DMS53 (cell line): ENCODE measurements at regions not wholly inside any gene's neighbourhood (a gene's known extent, or its start where the extent isn't known, plus 50 kb on each side); places are given as distances from the start of the nearest gene placed in this dataset.
A peak's percentile ranks its signal among the peaks of the same experiment; 100 is the strongest.
"Not testable (repeated sequence)": the region's sequence is repeated elsewhere in the genome, so short reads cannot be mapped to it uniquely, and the experiment has no call there.

Experiments used
- DNase-seq: peaks from one replicate; lab custom pipeline; 2025; lab: John Stamatoyannopoulos, UW

- no peak for DNase-seq
These were observed 151.1 kb downstream of the TFPI2 start for GRCh38 chr7:93739424-93739823.

- DNase-seq = no peak
These were observed 152.6 kb downstream of the TFPI2 start for GRCh38 chr7:93737953-93738352.

GRCh38 chr7:93736668-93737369 is 153.7 kb downstream of the TFPI2 start:
- no peak for DNase-seq

- DNase-seq = no peak
These were observed 153.8 kb upstream of the CALCR start for GRCh38 chr7:93728292-93728691.

GRCh38 chr7:93725954-93726353 is 151.4 kb upstream of the CALCR start:
- no peak for DNase-seq

GRCh38 chr7:93723424-93724124 is 149.1 kb upstream of the CALCR start:
- no peak for DNase-seq

GRCh38 chr7:93720106-93720505 is 145.6 kb upstream of the CALCR start:
- peak; percentile 67 for DNase-seq

GRCh38 chr7:93719546-93719945 is 145.0 kb upstream of the CALCR start:
- peak; percentile 70 for DNase-seq

GRCh38 chr7:93717217-93717900 is 142.8 kb upstream of the CALCR start:
- DNase-seq = no peak

GRCh38 chr7:93715234-93715633 is 140.7 kb upstream of the CALCR start:
- peak; percentile 48 for DNase-seq

- no peak for DNase-seq
These were observed 137.4 kb upstream of the CALCR start for GRCh38 chr7:93711926-93712325.

- not testable (repeated sequence) for DNase-seq
These were observed 133.7 kb upstream of the CALCR start for GRCh38 chr7:93708255-93708654.

- no peak for DNase-seq
These were observed 132.7 kb upstream of the CALCR start for GRCh38 chr7:93707249-93707648.

GRCh38 chr7:93706162-93706561 is 131.6 kb upstream of the CALCR start:
- DNase-seq = not testable (repeated sequence)

- no peak for DNase-seq
These were observed 129.7 kb upstream of the CALCR start for GRCh38 chr7:93704217-93704616.

- DNase-seq = no peak
These were observed 123.4 kb upstream of the CALCR start for GRCh38 chr7:93697901-93698300.

- no peak for DNase-seq
These were observed 119.3 kb upstream of the CALCR start for GRCh38 chr7:93693796-93694195.

GRCh38 chr7:93690021-93690420 is 115.5 kb upstream of the CALCR start:
- no peak for DNase-seq

- DNase-seq = no peak
These were observed 103.7 kb upstream of the CALCR start for GRCh38 chr7:93678185-93678584.

- no peak for DNase-seq
These were observed 89.2 kb upstream of the CALCR start for GRCh38 chr7:93663561-93664299.

GRCh38 chr7:93658163-93658562 is 83.6 kb upstream of the CALCR start:
- not testable (repeated sequence) for DNase-seq

GRCh38 chr7:93651603-93652159 is 77.2 kb upstream of the CALCR start:
- no peak for DNase-seq
